ENCODE measurements at regions not wholly inside any gene's neighbourhood (a gene's known extent, or its start where the extent isn't known, plus 50 kb on each side); places are given as distances from the start of the nearest gene placed in this dataset.

DNA sequence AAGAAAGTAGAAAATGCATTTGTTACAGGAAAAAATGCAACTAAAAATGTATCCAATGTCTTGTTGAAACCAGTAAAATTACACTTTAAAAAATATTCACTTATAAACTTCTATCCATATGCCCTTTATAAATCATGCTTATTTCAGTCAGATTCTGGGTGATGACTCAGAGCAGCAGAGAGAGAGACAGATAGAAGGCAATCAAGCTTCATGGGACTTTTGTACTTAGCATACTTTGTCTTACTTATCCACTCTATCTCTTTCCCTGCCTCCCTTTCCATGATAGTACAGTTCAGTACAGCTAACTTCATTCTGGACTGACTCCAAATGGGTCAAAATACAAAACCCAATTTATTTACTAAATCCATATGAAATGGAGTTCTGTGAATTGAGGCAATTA lies 1438.2 kb downstream of the ZPLD1 start:
- TF ChIP-seq, protein P1, sequence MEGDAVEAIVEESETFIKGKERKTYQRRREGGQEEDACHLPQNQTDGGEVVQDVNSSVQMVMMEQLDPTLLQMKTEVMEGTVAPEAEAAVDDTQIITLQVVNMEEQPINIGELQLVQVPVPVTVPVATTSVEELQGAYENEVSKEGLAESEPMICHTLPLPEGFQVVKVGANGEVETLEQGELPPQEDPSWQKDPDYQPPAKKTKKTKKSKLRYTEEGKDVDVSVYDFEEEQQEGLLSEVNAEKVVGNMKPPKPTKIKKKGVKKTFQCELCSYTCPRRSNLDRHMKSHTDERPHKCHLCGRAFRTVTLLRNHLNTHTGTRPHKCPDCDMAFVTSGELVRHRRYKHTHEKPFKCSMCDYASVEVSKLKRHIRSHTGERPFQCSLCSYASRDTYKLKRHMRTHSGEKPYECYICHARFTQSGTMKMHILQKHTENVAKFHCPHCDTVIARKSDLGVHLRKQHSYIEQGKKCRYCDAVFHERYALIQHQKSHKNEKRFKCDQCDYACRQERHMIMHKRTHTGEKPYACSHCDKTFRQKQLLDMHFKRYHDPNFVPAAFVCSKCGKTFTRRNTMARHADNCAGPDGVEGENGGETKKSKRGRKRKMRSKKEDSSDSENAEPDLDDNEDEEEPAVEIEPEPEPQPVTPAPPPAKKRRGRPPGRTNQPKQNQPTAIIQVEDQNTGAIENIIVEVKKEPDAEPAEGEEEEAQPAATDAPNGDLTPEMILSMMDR (IDR thresholded peaks at IDR 0.05) = no peak
- TF ChIP-seq POLR2A (IDR thresholded peaks at IDR 0.05) = no peak
